Liver (tissue), 8 donors: ENCODE measurements at regions not wholly inside any gene's neighbourhood (a gene's known extent, or its start where the extent isn't known, plus 50 kb on each side); places are given as distances from the start of the nearest gene placed in this dataset.

Experiments
- DNase-seq: peaks from one replicate; pipeline ENCODE4 v3.0.0-alpha.2; 2017; ENCODE audit warnings: low spot score
- H3K27ac ChIP-seq, 2 donors: one replicate each; pipeline ENCODE4 v1.7.0; 2013; ENCODE audit warnings: inconsistent platforms in 2 of 2, low read length in 2 of 2, control low read depth in 1 of 2, low read depth in 1 of 2, mild to moderate bottlenecking in 1 of 2
- H3K27me3 ChIP-seq, 4 donors: one replicate each; pipeline versions ENCODE4 v1.6.1 to v1.7.0; 2013; ENCODE audit warnings: low read length in 3 of 4, inconsistent platforms in 1 of 4, mild to moderate bottlenecking in 1 of 4, moderate library complexity in 1 of 4; ENCODE audit not compliant: control insufficient read depth in 4 of 4, insufficient read depth in 4 of 4
- H3K36me3 ChIP-seq, 4 donors: one replicate each; pipeline versions ENCODE4 v1.6.1 to v1.7.0; 2013; ENCODE audit warnings: low read length in 3 of 4, mild to moderate bottlenecking in 3 of 4, low read depth in 1 of 4, moderate library complexity in 1 of 4; ENCODE audit not compliant: control insufficient read depth in 4 of 4, insufficient read depth in 3 of 4
- H3K4me1 ChIP-seq, 4 donors: one replicate each; pipeline versions ENCODE4 v1.6.1 to v1.7.0; 2013; ENCODE audit warnings: low read length in 3 of 4, mild to moderate bottlenecking in 3 of 4, moderate library complexity in 1 of 4; ENCODE audit not compliant: control insufficient read depth in 4 of 4, insufficient read depth in 4 of 4
- H3K4me3 ChIP-seq, 3 donors: one replicate each; pipeline versions ENCODE4 v1.6.1 to v1.7.0; 2013; ENCODE audit warnings: low read length in 3 of 3, control low read depth in 1 of 3, low read depth in 1 of 3, mild to moderate bottlenecking in 1 of 3
- H3K9ac ChIP-seq, 2 donors: one replicate each; pipeline ENCODE4 v1.7.0; 2013; ENCODE audit warnings: low read length in 2 of 2, mild to moderate bottlenecking in 2 of 2, moderate library complexity in 2 of 2, control low read depth in 1 of 2, low read depth in 1 of 2
- H3K9me3 ChIP-seq, 4 donors: one replicate each; pipeline versions ENCODE4 v1.6.1 to v1.7.0; 2013; ENCODE audit warnings: low read length in 3 of 4; ENCODE audit not compliant: control insufficient read depth in 4 of 4
- ATF3 ChIP-seq: IDR thresholded peaks from 2 replicates; pipeline ENCODE4 v1.6.1; 2016; ENCODE audit warnings: antibody characterized with exemption
- CTCF ChIP-seq: fragments of 150-350 bp; IDR thresholded peaks from 2 replicates; pipeline ENCODE4 v1.5.1; 2017; ENCODE audit warnings: improper control_type of control experiment, low read depth, low read length; ENCODE audit not compliant: missing input control
- EGR1 ChIP-seq, 2 donors: IDR thresholded peaks; 2 replicates each; pipeline ENCODE4 v1.6.1; 2016 to 2018; ENCODE audit warnings: antibody characterized with exemption in 2 of 2, low read depth in 2 of 2
- FOXA1 ChIP-seq: IDR thresholded peaks from 2 replicates; pipeline ENCODE4 v1.6.1; 2016; ENCODE audit warnings: antibody characterized with exemption
- FOXA2 ChIP-seq: IDR thresholded peaks from 2 replicates; pipeline ENCODE4 v1.6.1; 2016; ENCODE audit warnings: antibody characterized with exemption
- GABPA ChIP-seq, 2 donors: IDR thresholded peaks in 1 of 2; conservative IDR thresholded peaks in 1 of 2; 2 replicates each; pipeline ENCODE4 v1.6.1; 2016; ENCODE audit warnings: antibody characterized with exemption in 2 of 2, mild to moderate bottlenecking in 1 of 2, moderate library complexity in 1 of 2
- HNF4A ChIP-seq, 2 donors: conservative IDR thresholded peaks; 2 replicates each; pipeline ENCODE4 v1.6.1; 2016; ENCODE audit warnings: antibody characterized with exemption in 2 of 2, mild to moderate bottlenecking in 2 of 2
- HNF4G ChIP-seq: IDR thresholded peaks from 2 replicates; pipeline ENCODE4 v1.6.1; 2016; ENCODE audit warnings: antibody characterized with exemption
- JUND ChIP-seq, 2 donors: IDR thresholded peaks; 2 replicates each; pipeline ENCODE4 v1.6.1; 2016; ENCODE audit warnings: antibody characterized with exemption in 2 of 2
- MAX ChIP-seq: IDR thresholded peaks from 2 replicates; pipeline ENCODE4 v1.6.1; 2016; ENCODE audit warnings: antibody characterized with exemption
- NR2F2 ChIP-seq: IDR thresholded peaks from 2 replicates; pipeline ENCODE4 v1.6.1; 2016; ENCODE audit warnings: antibody characterized with exemption
- RAD21 ChIP-seq, 2 donors: IDR thresholded peaks; 2 replicates each; pipeline ENCODE4 v1.6.1; 2016; ENCODE audit warnings: antibody characterized with exemption in 2 of 2, mild to moderate bottlenecking in 2 of 2
- REST ChIP-seq: IDR thresholded peaks from 2 replicates; pipeline ENCODE4 v1.6.1; 2016; ENCODE audit warnings: antibody characterized with exemption, mild to moderate bottlenecking
- RXRA ChIP-seq, 2 donors: IDR thresholded peaks; 2 replicates each; pipeline ENCODE4 v1.6.1; 2017 to 2018; ENCODE audit warnings: antibody characterized with exemption in 2 of 2, mild to moderate bottlenecking in 1 of 2
- SP1 ChIP-seq: IDR thresholded peaks from 2 replicates; pipeline ENCODE4 v1.6.1; 2018; ENCODE audit warnings: antibody characterized with exemption, mild to moderate bottlenecking
- TAF1 ChIP-seq: conservative IDR thresholded peaks from 2 replicates; pipeline ENCODE4 v1.6.1; 2016; ENCODE audit warnings: antibody characterized with exemption, mild to moderate bottlenecking
- YY1 ChIP-seq: IDR thresholded peaks from 2 replicates; pipeline ENCODE4 v1.6.1; 2016; ENCODE audit warnings: antibody characterized with exemption, mild to moderate bottlenecking
- ZBTB33 ChIP-seq: IDR thresholded peaks from 2 replicates; pipeline ENCODE4 v1.6.1; 2016; ENCODE audit warnings: antibody characterized with exemption
- WGBS: extraction: QIAGEN DNeasy Blood & Tissue Kit; methylation state at CpG from one replicate; pipeline ENCODE4 v1.1.7; 2013; 5-methylcytosine and 5-hydroxymethylcytosine counted together
- donor health status: healthy.
- donor health status: healthy.
- donor health status: healthy.
- donor health status: healthy.
- donor health status: healthy.

- no peaks in the 10 kb centered on the region for H3K4me1 ChIP-seq
- peaks cover 0 to under 1% (median 0%) of the 10 kb centered on the region in 4 donors for H3K27me3 ChIP-seq
- H3K9me3 ChIP-seq, result no peaks in the 10 kb centered on the region
- no peak for TF ChIP-seq FOXA1
- no peak for TF ChIP-seq ATF3
- TF ChIP-seq HNF4A (conservative IDR thresholded peaks at IDR 0.05), result no peak
- no peak for TF ChIP-seq HNF4G
- no peak for TF ChIP-seq RXRA (IDR thresholded peaks at IDR 0.05)
- no peak for TF ChIP-seq CTCF
- no peak for TF ChIP-seq SP1
- no peak for TF ChIP-seq JUND (IDR thresholded peaks at IDR 0.05)
- no peak for TF ChIP-seq TAF1
- TF ChIP-seq ZBTB33, result no peak
- no peak for TF ChIP-seq YY1
- no peak for TF ChIP-seq GABPA (IDR thresholded peaks at IDR 0.05 in 1 of 2, conservative IDR thresholded peaks at IDR 0.05 in 1 of 2)
- TF ChIP-seq RAD21 (IDR thresholded peaks at IDR 0.05), result no peak
- TF ChIP-seq MAX, result no peak
- no peak for TF ChIP-seq REST
- TF ChIP-seq EGR1 (IDR thresholded peaks at IDR 0.05; ENCODE audit: low read depth in 2 of 2), result no peak
- no peak for TF ChIP-seq NR2F2
- TF ChIP-seq FOXA2, result no peak
- no peak overlapping the region for H3K9ac ChIP-seq
- no peak overlapping the region for H3K27ac ChIP-seq
- no peaks in the 10 kb centered on the region for H3K36me3 ChIP-seq
- 77% methylated on average over 1 of the region's 1 CpG for WGBS
- DNase-seq, result no peak
- H3K4me3 ChIP-seq, result no peak overlapping the region
These were observed 480.7 kb downstream of the GRXCR1 start for GRCh38 chr4:43373201-43373600.
